Stimulated activated CD8-positive, alpha-beta memory T cell treated with anti-CD3 and anti-CD28 coated beads, Interleukin-12 subunit alpha, Interleukin-12 subunit beta, amount 100 ng/mL, for 1 hour (primary cell): ENCODE measurements at regions not wholly inside any gene's neighbourhood (a gene's known extent, or its start where the extent isn't known, plus 50 kb on each side); places are given as distances from the start of the nearest gene placed in this dataset.
A peak's percentile ranks its signal among the peaks of the same experiment; 100 is the strongest.

ENCODE experiments used
- DNase-seq: peaks from one replicate; pipeline ENCODE4 v3.0.0-alpha.2; 2020; ENCODE audit warnings: low read depth

DNA sequence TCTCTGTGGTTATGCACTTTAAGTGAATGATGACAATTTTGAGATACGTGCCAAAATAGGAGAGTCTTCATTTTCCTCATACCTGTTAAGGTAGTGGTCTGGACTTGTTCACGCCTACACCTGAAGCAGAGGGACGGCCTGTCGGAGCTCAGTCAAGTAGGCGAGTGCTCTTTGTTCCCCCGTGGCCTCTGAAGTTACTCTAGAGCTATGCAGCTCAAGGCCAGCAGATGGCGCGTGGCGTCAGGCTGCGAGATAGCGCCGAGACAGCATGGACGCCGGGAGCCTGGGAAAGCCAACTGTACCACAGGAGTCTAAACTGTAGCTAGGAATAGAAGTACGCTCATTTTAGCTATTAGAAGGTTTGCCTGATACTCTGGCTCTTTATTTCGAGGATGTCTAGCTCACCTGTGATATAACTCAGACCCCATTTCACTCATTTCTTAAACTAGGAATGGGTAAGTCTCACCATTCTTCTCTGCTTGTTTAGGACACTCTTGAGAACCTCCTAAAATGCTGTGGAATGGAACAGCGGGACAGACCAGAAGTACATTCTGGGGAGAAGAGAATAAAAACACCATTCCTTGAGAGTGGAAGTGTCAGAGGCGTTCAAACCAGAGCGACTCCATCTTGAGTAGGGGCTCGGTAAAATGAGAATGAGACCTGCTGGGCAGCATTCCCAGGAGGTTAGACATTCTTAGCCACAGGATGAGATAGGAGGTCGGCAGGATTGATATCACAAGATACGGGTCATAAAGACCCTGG is 267.4 kb upstream of the HMGA2 start:
- DNase-seq: peak; percentile 25

DNA sequence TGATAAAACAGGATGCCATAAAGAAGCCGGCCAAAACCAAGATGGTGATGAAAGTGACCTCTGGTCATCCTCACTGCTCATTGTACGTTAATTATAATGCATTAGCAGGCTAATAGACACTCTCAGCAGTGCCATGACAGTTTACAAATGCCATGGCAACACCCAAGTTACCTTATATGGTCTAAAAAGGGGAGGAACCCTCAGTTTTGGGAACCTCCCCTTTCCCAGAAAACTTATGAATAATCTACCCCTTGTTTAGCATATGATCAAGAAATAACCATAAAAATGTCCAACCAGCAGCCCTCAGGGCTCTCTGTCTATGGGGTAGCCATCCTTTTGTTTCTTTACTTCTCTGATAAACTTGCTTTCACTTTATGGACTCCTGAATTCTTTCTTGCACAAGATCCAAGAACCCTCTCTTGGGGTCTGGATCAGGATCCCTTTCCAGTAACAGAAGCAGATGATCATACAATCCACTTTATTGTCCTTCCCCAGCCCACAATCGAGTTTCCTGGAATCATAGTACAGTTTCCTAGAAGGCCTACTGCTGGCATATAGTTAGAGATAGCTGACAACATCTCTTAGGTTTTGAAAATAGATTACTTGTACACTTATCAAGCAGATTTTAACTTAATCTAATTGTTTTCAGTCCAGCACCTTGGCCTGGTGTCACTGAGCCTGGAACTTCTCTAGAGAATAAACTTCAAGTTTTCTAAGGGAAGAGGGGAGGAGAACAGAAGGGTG is 266.7 kb upstream of the HMGA2 start:
- no peak for DNase-seq

- no peak for DNase-seq
These were observed 264.0 kb upstream of the HMGA2 start for GRCh38 chr12:65560286-65560685.

GRCh38 chr12:65561798-65562382 is 262.4 kb upstream of the HMGA2 start:
- no peak for DNase-seq

DNA sequence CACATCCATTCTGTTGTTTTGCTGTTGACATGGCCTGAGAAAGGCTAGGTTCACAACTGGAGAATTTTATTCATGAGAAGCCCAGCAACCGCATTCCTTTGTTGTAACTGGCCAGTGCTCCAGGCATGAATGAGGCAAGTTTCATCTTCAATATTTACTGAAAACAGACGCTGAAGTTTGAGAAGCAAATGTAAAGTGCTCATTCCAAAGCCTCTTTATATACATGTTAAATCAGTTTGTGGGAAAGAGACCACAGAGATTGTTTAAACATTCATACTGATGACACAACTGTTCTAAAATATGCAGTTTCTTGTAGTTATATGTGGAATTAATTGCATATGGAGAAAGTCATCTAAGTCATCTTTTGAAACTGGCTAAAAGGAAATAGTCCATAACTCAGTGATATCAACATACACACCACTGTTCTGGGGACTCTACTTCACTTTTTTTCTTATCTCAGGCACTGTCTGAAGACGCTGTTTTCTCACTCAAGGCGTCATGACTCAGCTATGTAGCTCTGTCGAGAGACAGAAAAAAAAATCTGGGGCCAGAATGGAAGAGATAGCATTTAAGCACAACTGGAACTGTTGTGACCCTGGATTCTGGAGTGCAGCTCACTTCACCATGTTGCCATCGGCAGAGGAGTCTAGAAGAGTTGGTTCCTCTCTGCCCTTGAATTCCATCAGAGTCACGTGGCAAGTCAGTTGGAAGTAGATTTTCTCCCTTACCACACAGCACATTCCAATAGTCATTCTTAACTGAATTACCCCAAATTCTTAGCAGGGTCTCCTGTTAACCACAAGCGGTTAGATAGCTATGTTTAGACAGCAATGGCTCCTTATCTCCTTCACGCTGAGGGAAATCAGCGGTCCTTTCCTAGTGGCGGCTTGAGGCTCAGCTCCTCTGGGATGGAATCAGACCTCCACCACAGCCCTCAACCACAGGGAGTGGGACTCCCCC is 258.4 kb upstream of the HMGA2 start:
- no peak for DNase-seq

DNA sequence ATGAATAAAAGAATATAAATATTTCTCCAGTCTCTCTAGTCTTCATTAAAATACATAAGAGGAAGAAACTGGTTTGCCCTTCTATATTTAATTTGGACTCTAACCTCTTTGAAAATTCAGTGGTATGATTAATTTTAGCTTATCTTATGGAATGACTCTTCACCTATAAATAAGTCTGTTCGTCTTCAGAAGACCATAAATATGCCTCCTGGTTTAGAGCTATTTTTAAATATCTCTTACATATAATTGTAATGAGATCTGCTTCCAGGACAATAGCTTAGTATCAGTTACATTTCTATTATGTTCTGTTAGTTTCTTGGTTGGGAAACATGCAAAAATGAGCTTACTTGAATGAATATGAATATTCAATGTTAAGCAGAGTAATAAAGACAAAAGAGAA is 257.5 kb upstream of the HMGA2 start:
- DNase-seq: no peak

DNA sequence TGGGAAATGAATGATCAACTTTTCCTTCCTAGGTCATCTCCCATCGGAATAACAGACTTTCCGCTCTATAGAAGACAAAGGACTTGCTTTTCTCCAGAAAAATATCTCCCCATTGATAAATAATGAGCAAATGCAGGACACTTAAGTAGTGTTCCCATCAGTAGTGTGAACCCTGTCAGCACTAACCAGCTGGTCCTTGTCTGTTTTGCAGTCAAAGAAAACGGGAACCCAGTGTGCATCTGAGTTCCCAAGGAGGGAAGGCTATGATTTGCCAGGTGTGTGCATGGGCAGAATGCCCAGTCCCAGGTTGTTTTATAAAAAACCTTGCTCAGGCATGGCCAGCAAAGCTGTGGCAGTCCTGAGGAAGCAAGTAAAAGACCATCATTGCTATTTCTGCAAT is 256.5 kb upstream of the HMGA2 start:
- no peak for DNase-seq

- DNase-seq: no peak
These were observed 255.8 kb upstream of the HMGA2 start for GRCh38 chr12:65568517-65568916.

DNA sequence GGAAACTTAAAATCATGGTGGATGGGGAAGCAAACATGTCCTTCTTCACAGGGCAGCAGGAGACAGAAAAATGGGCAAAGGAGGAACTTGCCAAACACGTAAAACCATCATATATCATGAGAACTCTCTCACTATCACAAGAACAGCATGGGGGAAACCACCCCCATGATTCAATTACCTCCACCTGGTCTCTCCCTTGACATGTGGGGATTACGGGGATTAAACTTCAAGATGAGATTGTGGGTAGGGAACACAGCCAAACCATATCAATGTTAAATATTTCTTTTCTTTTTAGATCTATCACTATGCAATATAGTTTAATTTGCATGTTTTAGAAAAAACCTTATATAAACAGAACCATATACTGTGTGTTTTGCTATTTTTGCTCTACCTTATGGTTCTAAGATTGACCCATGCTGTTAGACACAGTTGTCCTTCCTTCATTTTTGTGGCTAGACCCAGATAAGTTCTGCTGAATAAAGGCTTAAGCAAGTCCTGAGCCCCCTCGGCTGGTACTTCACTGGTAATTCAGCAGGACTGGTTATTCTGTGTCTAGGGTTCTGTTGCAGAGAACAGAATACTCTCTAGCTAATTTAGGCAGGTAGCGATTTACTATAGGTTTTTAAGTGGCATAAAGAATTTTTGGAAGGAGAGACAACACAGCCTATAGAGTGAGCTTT is 253.7 kb upstream of the HMGA2 start:
- DNase-seq: no peak

DNA sequence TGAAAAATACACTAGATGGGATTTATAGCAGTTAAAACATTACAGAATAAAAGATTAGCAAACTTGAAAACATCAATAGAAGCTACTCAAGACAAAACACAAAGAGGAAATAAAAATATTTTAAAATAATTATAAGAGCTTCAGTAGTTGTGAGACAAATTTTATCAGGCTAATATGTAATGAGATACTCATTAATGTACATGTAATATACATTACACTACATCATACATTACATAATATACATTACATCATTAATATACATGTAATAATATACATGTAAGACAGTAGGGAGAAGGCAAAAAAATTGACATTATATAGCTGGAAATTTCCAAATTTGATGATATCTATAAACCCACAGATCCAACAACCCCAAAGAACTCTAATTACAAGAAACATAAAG is 249.4 kb upstream of the HMGA2 start:
- DNase-seq: no peak

GRCh38 chr12:65584016-65584415 is 240.3 kb upstream of the HMGA2 start:
- no peak for DNase-seq

DNA sequence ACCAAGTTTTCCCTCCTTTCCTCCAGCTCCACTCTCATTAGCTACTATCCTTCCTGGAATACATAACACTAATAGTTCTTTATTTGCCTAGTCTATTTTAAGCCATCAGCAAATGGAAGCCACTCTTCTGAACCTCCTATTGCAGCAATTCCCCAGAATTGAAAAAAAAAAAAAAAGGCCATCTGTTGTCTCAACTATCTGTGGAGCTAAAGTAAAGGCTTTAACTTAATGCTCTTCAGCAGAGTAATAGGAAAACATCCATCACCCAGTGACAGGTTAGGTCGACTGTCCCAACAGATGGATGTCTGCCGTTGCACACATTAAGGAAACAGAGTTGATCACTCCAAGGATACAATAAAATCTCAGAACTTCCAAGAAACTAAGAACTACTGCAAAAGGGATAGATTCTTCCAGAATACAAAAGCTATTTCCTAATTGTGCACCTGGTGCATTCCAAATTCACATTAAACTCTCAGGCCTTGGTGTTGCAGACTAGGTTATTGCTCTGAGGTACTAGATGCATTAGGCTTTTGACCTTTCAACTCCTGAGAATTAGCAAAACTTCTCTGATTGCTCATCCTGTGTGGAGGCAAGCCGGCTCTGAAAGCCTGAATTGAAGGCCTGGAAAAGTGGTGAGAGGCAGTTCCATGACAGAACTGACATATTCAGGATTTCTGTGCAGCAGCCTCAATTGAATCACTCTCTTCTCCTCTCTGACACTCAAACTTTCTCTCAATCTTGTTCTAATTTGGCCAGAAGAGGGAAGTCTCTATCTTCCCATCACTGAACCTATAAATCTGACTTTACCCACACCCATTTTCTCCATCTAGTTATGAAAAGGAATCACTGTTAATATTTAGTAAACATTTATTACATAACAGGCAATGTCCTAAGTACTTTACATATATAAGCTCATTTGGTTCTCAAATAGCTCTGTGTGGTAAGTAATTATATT is 238.4 kb upstream of the HMGA2 start:
- no peak for DNase-seq

GRCh38 chr12:65586796-65587195 is 237.5 kb upstream of the HMGA2 start:
- no peak for DNase-seq

DNA sequence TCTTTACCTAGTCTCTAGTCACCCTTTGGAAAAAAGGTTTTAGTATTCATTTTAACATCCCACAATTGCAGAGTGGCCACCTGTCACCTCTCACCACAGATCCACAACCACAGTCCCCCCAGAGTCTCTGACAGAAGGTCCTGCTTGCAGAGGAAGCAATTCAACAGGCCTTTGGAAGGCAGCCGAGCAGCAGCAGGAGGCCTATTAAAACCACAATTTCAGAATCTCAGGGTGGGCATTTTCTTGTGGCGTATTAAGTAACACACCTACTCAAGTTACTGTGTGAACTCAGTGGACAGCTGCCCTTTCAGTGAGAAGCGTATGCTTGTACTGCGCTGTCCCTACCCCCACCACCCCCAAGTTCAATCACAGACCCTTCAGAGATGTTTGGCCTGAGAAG is 234.0 kb upstream of the HMGA2 start:
- DNase-seq: no peak

GRCh38 chr12:65592416-65592815 is 231.9 kb upstream of the HMGA2 start:
- DNase-seq: no peak

DNA sequence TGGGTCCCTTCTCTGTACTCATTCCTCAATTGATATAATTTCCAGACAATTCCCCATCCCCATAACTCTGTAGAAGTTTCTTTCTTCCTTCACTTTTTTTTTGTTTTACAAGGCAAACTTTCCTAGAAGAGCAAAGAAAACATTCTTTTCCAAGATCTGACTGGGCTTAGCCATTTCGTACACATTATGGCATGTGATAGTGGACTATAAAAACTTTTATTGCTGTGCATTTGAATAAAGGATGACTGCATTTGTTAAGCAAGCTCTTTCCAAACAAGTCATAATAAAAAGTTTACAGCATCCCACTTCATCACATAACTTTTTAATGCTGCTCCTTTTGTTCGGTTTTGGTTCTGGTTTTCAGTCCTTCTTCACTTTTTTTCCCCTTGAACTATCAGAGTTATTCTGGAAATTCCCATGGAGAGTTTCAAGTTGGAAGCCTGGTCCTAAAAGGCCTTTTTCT is 231.0 kb upstream of the HMGA2 start:
- DNase-seq: no peak

DNA sequence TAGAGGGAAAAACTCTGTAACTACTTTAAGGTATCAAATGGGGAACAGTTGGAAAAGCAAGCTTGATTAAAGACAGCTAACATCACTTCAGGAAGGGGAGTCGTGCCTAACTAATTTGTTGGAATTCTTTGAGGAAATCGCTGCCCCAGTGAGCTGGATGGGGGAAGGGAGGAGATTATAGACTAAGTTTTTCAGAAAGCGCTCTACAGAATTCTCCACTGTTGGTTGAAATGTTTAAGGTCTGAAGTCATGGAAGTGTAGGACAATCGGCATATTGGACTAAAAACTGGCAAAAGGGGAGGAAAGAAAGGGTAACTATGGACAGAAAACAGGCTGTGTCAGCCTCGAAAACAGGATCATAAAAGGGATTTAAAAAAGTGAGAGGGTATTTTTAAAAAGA is 229.9 kb upstream of the HMGA2 start:
- DNase-seq: no peak

DNA sequence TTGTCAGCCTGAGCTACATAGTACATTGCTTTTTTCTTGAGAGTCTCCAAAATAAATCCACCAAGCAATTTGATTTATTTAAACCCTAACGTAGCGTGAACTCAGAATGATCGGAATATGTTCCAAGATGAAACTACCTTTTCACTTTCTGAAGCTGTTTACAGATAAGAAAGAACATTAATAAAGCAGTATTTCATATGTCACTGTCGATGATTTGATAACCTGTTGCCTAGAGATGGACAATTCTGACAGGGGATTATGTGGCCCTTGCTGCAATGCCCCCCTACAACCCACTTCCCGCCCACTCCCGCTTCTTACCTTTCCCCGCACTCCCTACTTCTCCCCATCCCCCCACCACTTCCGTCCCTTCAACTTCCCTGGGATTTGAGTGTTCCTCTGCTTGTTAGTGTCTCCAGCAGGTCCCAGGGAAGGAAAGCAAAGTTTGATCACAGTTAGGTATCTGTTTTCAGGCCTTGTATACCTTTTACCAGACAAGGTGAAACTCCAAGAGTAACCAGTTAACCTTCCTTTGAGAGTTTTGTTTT is 229.2 kb upstream of the HMGA2 start:
- DNase-seq: no peak

DNA sequence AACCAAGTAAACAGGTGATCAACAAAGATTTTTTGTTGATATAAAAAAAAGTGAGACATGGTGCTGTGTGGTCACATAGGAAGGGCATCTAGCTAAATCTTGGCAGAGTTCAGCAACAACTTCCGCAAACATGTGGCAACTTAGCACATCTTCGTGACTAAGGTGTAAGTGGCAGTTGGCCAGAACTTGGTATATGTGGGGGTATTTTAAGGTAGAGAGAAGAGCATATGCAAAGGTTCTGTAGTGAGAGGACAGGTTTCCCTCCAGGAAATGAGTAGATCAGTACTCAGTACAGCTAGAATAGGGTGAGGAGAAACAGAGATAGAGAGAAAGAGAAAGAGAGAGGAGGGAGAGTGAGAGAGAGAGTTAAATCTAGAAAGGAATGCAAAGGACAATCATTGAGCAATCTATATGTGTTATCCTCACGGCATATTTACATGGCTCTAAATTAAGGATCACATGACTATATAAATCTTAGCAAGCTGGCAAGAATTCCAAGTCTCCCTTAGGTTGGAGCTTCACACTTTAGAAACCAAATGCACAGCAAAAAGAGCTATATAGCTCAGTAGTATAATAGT is 227.7 kb upstream of the HMGA2 start:
- DNase-seq: no peak

DNA sequence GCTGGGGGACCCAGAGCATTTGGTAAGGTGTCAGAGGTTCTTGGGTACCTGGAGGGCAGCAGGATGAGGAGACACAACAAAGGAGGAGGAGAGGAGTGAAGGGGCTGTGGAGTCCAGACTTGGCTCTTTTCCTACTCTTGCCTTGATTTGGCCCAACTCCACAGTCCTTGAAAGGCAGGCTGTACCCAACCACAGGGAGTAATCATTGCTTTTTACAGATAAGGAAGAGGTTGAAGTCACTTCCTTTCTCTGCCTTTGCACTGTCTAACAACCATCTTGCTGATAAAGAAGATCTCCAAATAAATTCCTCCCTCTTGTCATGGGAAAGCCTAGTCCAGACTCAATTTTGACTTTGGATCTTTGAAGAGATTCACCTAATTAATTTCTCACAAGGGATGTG is 226.8 kb upstream of the HMGA2 start:
- DNase-seq: no peak
